HUES64 (cell line): ENCODE measurements at regions not wholly inside any gene's neighbourhood (a gene's known extent, or its start where the extent isn't known, plus 50 kb on each side); places are given as distances from the start of the nearest gene placed in this dataset.

Source experiments
- H3K27ac ChIP-seq: 2 replicates; pipeline ENCODE4 v1.7.0; 2013; ENCODE audit warnings: low read depth, low read length, inconsistent platforms
- H3K27me3 ChIP-seq: 2 replicates; pipeline ENCODE4 v1.6.1; 2013; ENCODE audit warnings: mild to moderate bottlenecking, low read length; ENCODE audit not compliant: insufficient read depth
- H3K36me3 ChIP-seq: 2 replicates; pipeline ENCODE4 v1.6.1; 2013; ENCODE audit warnings: mild to moderate bottlenecking, low read length; ENCODE audit not compliant: insufficient read depth
- H3K4me1 ChIP-seq: 2 replicates; pipeline ENCODE4 v1.6.1; 2013; ENCODE audit warnings: mild to moderate bottlenecking, low read length, moderate library complexity; ENCODE audit not compliant: insufficient read depth
- H3K4me3 ChIP-seq: 2 replicates; pipeline ENCODE4 v1.5.1; 2013; ENCODE audit warnings: mild to moderate bottlenecking, low read length, moderate library complexity
- H3K9ac ChIP-seq: 2 replicates; pipeline ENCODE4 v1.6.1; 2013; ENCODE audit warnings: mild to moderate bottlenecking, low read depth, low read length
- H3K9me3 ChIP-seq: 2 replicates; pipeline ENCODE4 v1.6.1; 2013; ENCODE audit warnings: low read depth, low read length; ENCODE audit not compliant: insufficient read depth
- WGBS: fragments of 150-250, 120-280 bp; methylation state at CpG from one replicate; pipeline ENCODE4 v1.1.7; 2013; ENCODE audit warnings: missing lambda C conversion rate; 5-methylcytosine and 5-hydroxymethylcytosine counted together

GRCh38 chr2:31735716-31736115, 155.0 kb upstream of the SRD5A2 start:
- no peak overlapping the region for H3K4me3 ChIP-seq
- no peak overlapping the region for H3K27ac ChIP-seq
- H3K36me3 ChIP-seq, result no peaks in the 10 kb centered on the region
- WGBS, result 77% methylated on average over 2 of the region's 2 CpGs
- no peaks in the 10 kb centered on the region for H3K9me3 ChIP-seq
- H3K4me1 ChIP-seq, result no peaks in the 10 kb centered on the region
- no peaks in the 10 kb centered on the region for H3K27me3 ChIP-seq
- H3K9ac ChIP-seq, result no peak overlapping the region

- no peak overlapping the region for H3K9ac ChIP-seq
- no peaks in the 10 kb centered on the region for H3K27me3 ChIP-seq
- H3K36me3 ChIP-seq, result no peaks in the 10 kb centered on the region
- no peak overlapping the region for H3K4me3 ChIP-seq
- 78% methylated on average over 5 of the region's 5 CpGs for WGBS
- H3K9me3 ChIP-seq, result no peaks in the 10 kb centered on the region
- H3K4me1 ChIP-seq, result no peaks in the 10 kb centered on the region
- H3K27ac ChIP-seq, result no peak overlapping the region
Observed at GRCh38 chr2:31729442-31730092, 148.8 kb upstream of the SRD5A2 start.

GRCh38 chr2:31729065-31729439, 148.3 kb upstream of the SRD5A2 start:
- H3K9me3 ChIP-seq, result no peaks in the 10 kb centered on the region
- H3K27me3 ChIP-seq, result no peaks in the 10 kb centered on the region
- no peaks in the 10 kb centered on the region for H3K4me1 ChIP-seq
- H3K36me3 ChIP-seq, result no peaks in the 10 kb centered on the region
- H3K4me3 ChIP-seq, result no peak overlapping the region
- WGBS, result 79% methylated on average over 2 of the region's 2 CpGs
- H3K27ac ChIP-seq, result no peak overlapping the region
- no peak overlapping the region for H3K9ac ChIP-seq

- Histone ChIP-seq H3K27me3 (no peaks in the 10 kb centered on the region), H3K4me3 (no peak overlapping the region), H3K36me3 (no peaks in the 10 kb centered on the region), H3K4me1 (no peaks in the 10 kb centered on the region), H3K27ac (no peak overlapping the region), H3K9ac (no peak overlapping the region), H3K9me3 (no peaks in the 10 kb centered on the region)
- WGBS, result 76% methylated on average over 2 of the region's 2 CpGs
Observed at GRCh38 chr2:31728406-31729064, 147.8 kb upstream of the SRD5A2 start.

- H3K9me3 ChIP-seq, result no peaks in the 10 kb centered on the region
- no peaks in the 10 kb centered on the region for H3K36me3 ChIP-seq
- 96% methylated on average over 2 of the region's 2 CpGs for WGBS
- no peaks in the 10 kb centered on the region for H3K27me3 ChIP-seq
- no peak overlapping the region for H3K9ac ChIP-seq
- no peaks in the 10 kb centered on the region for H3K4me1 ChIP-seq
- H3K27ac ChIP-seq, result no peak overlapping the region
- H3K4me3 ChIP-seq, result no peak overlapping the region
Observed at GRCh38 chr2:31726457-31726856, 145.7 kb upstream of the SRD5A2 start.

- Histone ChIP-seq H3K27ac (no peak overlapping the region), H3K36me3 (no peaks in the 10 kb centered on the region), H3K9me3 (no peaks in the 10 kb centered on the region), H3K4me3 (no peak overlapping the region), H3K27me3 (no peaks in the 10 kb centered on the region), H3K4me1 (no peaks in the 10 kb centered on the region), H3K9ac (no peak overlapping the region)
- WGBS, result 94% methylated on average over 3 of the region's 3 CpGs
Observed at GRCh38 chr2:31725444-31725843, 144.7 kb upstream of the SRD5A2 start.

GRCh38 chr2:31711737-31712136, 131.0 kb upstream of the SRD5A2 start:
- no peak overlapping the region for H3K9ac ChIP-seq
- H3K27me3 ChIP-seq, result no peaks in the 10 kb centered on the region
- no peaks in the 10 kb centered on the region for H3K4me1 ChIP-seq
- no peak overlapping the region for H3K27ac ChIP-seq
- H3K36me3 ChIP-seq, result no peaks in the 10 kb centered on the region
- no peaks in the 10 kb centered on the region for H3K9me3 ChIP-seq
- H3K4me3 ChIP-seq, result no peak overlapping the region

- H3K4me3 ChIP-seq, result no peak overlapping the region
- H3K4me1 ChIP-seq, result no peaks in the 10 kb centered on the region
- WGBS, result 88% methylated on average over 2 of the region's 2 CpGs
- no peak overlapping the region for H3K9ac ChIP-seq
- no peaks in the 10 kb centered on the region for H3K9me3 ChIP-seq
- H3K27me3 ChIP-seq, result no peaks in the 10 kb centered on the region
- H3K27ac ChIP-seq, result no peak overlapping the region
- no peaks in the 10 kb centered on the region for H3K36me3 ChIP-seq
Observed at GRCh38 chr2:31710121-31710520, 129.4 kb upstream of the SRD5A2 start.

- WGBS, result 92% methylated on average over 3 of the region's 3 CpGs
Observed at GRCh38 chr2:31707992-31708391, 127.3 kb upstream of the SRD5A2 start.

GRCh38 chr2:31704561-31705212, 123.9 kb upstream of the SRD5A2 start:
- no peak overlapping the region for H3K9ac ChIP-seq
- peaks cover 12% of the 10 kb centered on the region; the same call in 1 of the 2 replicates for H3K9me3 ChIP-seq
- no peaks in the 10 kb centered on the region for H3K27me3 ChIP-seq
- WGBS, result 68% methylated on average over 4 of the region's 4 CpGs
- H3K36me3 ChIP-seq, result no peaks in the 10 kb centered on the region
- H3K27ac ChIP-seq, result no peak overlapping the region
- H3K4me1 ChIP-seq, result no peaks in the 10 kb centered on the region
- no peak overlapping the region for H3K4me3 ChIP-seq

More at GRCh38 chr2:31707992-31708391, 127.3 kb upstream of the SRD5A2 start:
- Histone ChIP-seq H3K36me3 (no peaks in the 10 kb centered on the region), H3K9ac (no peak overlapping the region), H3K27ac (no peak overlapping the region), H3K9me3 (no peaks in the 10 kb centered on the region), H3K4me1 (no peaks in the 10 kb centered on the region), H3K4me3 (no peak overlapping the region), H3K27me3 (no peaks in the 10 kb centered on the region)

- Histone ChIP-seq H3K36me3 (no peaks in the 10 kb centered on the region), H3K4me1 (no peaks in the 10 kb centered on the region), H3K27me3 (no peaks in the 10 kb centered on the region), H3K27ac (no peak overlapping the region), H3K9ac (no peak overlapping the region), H3K4me3 (no peak overlapping the region), H3K9me3 (peaks cover 26% of the 10 kb centered on the region)
Observed at GRCh38 chr2:31703253-31703652, 122.5 kb upstream of the SRD5A2 start.
